ENCODE measurements at regions not wholly inside any gene's neighbourhood (a gene's known extent, or its start where the extent isn't known, plus 50 kb on each side); places are given as distances from the start of the nearest gene placed in this dataset.
"Not testable (repeated sequence)": the region's sequence is repeated elsewhere in the genome, so short reads cannot be mapped to it uniquely, and the experiment has no call there.

DNA sequence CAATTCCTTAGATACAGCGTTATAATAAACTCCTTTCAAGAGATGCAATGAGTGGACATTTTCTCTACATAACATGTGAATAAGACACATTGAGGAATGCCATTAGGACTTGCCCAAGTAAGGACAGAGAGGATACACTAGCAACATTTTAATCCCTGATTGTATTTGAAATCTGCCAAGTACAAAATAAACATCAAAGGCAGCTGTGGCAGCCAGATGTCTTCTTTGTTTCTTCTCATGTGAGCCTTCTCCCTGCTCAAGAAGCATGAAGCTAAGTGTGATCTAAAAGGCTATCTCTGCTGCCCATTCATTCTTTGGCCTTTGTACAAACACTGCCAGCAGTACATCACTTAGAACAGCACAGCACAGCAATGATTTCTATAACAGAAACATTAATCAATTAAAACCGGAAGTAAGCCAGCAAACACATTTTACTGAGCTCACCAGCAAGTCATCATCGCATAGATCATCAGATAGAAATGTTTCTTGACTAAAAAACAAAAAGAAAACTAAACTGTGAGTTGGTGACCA, 364.0 kb downstream of the CNTN6 start:
- DNase-seq: no peak

DNA sequence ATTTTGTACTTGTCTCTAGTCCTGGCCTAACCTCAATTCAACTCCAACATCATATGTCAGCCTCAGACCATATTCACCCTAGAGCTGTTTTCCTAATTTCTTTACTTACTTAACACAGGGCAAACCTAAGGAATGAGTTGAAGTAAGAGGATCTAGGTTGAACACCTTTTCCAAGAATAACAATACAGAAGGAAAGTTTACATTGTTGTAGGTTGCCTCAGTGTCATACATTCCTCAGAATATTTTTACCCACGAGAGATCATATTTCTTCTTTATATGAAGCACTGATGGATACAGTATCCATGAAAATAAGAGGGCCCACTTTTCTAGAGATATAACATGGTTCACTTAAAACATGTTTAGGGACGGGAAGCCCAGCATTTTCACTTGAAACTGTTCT, 369.5 kb downstream of the CNTN6 start:
- DNase-seq: no peak

DNA sequence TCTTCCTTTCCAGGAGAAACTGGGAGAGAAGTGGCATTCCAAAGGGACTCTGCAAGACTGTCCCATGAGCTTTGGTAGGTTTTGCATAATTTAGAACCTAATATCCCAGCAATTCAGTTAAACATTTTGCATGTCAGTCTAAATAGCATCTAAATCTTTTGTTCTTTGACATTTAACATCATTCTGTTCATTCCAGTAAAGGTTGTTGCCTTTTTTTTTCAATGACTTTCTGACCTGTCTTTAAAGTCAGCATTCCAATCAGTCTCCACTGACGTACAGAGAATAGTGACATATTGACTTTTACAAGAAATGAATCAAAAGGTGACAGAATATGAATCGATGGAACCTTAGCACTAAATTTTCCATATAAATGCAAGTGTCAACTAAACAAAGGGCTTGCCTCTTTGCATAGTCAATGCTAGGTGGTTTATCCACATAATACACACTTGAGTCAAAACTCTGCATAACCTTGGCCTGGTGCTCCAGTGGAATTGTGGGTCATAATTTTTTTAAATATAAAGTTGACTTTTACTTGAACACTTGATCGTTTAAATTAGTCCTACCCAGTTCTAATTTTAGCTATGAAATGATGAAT, 370.1 kb downstream of the CNTN6 start:
- DNase-seq: no peak

DNA sequence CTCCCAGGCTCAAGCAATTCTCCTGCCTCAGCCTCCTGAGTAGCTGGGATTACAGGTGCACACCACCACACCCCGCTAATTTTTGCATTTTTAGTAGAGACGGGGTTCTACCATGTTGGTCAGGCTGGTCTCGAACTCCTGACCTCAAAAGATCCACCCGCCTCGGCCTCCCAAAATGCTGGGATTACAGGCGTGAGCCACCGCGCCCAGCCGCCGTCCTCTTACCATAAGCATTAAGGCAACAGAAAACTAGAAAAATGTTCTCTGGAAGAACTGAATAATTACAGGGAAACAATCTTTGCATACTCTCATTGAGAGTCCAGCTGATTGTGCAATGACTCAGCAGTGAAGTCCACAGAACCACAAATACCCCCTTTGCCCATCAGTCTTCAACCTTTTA, 372.3 kb downstream of the CNTN6 start:
- not testable (repeated sequence) for DNase-seq

DNA sequence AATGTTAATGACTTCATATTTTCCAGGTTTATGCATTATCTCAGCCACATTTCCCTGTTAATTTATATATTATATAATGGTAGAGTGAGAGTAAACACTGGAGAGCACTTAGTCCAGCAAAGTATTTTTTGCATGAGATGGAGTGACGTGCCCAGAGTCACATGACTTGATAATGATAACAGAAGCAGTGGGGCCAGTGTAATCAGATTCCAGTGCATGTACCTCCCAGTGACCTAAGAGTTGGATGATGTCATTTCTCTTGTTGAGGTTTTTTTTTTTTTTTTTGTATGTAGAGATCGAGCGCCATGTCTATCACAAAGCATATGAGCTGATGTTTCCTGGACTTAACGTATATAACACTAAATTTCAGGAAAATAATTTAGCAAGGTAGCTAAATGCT, 375.3 kb downstream of the CNTN6 start:
- DNase-seq: no peak

DNA sequence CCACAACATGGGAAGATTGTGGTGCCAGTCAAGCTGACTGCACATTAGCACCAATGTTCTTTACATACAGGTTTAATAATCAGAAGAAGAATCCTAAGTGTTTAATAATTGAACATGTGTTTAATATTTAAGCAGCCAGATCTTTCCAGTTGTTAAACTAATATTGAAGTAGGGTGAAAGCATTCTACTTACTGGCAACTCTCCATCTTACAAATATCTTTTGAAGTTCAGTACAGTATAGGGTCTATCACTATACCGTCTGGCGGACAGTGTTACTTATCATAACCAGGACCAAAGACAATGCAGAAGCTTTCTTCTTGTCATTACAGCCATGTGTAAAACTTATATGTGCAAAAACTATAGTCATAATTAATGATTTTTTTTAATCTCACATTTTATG, 376.4 kb downstream of the CNTN6 start:
- DNase-seq: no peak

DNA sequence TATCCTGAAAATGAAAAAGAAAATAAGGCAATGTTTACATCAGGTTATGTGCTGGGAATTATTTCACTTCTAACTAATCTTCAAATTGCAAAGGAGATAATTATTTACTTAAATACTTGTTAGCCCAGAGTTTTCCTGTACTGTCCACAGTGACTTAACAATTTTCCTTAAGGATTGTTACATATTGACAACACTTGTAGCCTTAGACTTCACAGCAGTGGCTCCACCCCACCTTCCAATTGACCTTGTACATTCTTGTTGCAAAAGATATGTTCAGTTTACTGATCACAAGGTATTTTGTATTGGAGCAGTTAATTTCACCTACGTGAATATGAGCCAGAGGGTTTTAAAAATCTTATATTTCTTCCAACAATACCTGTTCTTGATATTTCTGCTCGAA, 376.9 kb downstream of the CNTN6 start:
- no peak for DNase-seq

DNA sequence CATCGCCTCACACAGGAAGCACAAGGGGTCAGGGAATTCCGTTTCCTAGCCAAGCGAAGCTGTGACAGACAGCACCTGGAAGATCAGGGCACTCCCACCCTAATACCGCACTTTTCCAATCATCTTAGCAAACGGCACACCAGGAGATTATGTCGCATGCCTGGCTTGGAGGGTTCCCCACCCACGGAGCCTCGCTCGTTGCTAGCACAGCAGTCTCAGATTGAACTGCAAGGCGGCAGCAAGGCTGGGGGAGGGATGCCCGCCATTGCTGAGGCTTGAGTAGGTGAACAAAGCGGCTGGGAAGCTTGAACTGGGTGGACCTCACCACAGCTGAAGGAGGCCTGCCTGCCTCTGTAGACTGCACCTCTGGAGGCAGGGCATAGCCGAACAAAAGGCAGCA, 384.8 kb downstream of the CNTN6 start:
- no peak for DNase-seq

DNA sequence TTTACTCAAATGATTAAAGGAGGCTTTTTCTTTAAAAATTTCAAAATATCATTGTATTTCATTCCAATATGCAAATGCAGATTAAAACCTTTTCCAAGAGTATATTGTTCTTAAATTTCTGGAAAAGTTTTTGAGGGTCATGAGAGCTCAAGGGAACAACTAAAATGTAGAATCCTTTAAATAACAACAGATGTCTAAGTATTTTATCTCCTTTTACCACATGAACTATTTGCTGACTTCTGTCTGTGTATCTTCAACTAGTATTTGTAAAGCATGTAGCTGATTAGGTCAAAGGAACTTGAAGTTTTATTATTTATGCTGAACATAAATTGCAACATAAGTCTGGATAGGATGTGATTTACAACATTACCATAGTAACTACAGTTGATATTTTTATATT, 402.6 kb downstream of the CNTN6 start:
- no peak for DNase-seq

DNA sequence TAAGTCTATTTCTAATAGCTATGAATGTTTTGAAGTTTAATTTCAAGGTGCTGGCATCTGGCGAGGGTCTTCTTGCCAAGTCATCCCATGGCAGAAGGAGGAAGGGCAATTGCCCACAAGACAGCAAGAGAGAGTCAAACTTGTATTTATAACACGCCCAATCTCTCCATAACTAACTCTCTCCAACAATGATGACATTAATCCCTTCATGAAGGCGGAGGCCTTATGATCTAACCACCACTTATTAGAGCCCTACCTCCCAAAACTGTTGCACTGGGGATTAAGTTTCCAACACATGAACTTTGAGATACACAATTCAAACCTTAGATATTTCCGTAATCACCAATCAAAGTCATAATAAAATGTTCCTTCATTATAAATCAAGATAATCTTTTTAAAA, 406.9 kb downstream of the CNTN6 start:
- no peak for DNase-seq

DNA sequence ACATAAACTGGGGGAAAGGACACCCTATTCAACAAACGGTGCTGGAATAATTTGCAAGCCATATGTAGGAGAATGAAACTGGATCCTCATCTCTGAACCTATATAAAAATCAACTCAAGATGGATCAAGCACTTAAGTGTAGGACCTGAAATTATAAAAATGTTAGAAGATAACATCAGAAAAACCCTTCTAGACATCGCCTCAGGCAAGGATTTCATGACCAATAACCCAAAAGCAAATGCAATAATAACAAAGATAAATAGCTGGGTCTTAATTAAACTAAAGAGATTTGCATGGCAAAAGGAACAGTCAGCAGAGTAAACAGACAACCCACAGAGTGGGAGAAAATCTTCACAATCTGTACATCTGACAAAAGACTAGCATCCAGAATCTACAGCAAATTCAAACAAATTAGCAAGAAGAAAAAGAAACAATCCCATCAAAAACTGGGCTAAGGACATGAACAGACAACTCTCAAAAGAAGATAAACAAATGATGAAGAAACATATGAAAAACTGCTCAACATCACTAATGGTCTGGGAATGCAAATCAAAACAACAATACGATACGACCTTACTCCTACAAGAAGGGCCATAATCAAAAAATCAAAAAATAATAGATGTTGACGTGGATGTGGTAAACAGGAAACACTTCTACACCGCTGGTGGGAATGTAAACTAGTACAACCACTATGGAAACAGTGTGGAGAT, 408.7 kb downstream of the CNTN6 start:
- no peak for DNase-seq

DNA sequence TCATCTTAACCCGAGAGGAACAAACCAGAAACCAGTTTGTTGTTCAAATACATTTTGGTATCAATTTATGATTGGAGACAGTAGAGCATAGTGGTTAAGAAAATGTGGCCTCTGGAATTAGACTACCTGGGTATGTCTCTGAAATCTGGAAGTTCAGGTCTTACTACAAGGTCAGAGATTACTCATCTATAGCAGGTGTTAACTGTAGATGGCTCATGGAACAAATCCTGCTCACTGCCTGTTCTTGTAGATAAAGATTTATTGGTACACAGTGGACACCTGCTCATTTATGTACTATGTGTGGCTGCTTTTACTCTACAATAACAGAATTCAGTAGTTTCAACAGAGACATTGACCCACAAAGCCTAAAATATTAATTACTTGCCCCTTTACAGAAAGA, 413.3 kb downstream of the CNTN6 start:
- DNase-seq: no peak

DNA sequence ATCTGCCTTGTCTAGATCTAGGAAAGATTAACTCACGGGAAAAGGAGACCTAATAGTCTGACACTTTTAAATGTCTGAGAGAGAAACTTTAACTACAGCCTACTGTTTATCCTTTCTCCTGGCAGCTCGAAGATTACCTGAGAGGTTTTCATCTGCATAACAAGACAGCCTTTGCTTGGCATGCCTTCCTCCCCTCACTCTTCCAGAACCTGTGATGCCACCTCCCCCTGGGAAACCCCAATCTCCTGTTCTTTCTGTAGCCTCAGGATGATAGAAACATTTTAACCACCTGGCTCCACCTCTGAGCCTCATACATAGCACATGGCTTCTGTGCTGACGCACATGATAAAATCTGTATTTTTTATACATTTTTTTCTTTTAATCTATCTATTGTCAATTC, 420.8 kb downstream of the CNTN6 start:
- no peak for DNase-seq

DNA sequence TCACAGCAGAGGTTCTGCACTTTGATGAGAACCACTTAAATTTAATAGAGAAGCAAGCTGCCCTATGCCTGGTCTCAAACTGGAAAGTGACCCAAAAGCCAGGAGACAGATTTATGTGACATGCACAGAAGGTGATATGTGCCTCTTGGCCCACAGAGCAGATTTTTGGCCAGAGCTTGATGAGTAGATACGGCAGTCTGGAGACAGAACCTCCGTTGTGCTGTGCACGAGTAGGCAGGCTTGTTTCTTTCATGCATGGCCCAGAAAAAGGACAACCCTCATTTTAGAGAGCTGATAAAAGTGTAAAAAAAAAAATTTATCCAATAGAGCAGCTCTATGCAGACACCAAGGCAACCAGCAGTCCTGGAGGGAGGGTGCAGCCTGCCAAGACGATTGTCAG, 423.1 kb downstream of the CNTN6 start:
- DNase-seq: no peak

DNA sequence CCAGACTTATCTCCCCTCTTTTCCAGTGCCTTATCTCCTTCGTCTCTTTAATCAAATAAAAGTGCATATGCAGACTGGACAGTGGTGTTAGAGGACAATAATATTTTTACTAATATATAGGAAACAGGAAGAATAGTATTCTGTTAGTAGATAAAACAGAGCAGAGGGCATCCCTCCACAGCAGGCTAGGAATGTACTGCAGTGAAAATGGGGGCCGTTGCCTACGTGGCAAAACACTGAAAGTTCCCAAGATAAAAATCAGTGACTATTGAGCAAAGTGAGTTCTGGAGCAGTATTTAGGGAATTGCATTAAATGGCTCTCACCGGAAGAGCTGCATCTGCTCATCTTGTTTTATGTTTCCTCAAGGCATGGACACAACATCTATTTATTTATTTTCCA, 435.0 kb downstream of the CNTN6 start:
- DNase-seq: no peak

DNA sequence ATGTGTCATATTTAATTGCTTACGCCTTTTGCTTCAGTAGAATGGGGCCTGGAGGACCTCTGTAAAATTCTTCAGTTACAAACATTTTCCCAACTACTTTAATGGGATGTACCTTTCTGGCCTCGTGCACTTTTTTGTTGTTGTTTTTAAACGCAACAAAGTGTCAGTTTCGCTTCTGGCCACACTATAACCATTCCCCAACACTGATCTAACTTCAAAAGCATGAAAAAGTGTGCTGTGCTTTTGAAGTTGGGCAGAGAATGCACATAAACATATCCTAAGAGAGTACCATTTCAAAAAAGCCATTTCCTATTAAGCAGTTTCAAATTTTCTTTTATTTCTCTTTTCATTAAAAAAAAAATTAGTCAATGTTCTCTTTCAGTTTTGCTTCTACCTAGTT, 435.8 kb downstream of the CNTN6 start:
- no peak for DNase-seq

DNA sequence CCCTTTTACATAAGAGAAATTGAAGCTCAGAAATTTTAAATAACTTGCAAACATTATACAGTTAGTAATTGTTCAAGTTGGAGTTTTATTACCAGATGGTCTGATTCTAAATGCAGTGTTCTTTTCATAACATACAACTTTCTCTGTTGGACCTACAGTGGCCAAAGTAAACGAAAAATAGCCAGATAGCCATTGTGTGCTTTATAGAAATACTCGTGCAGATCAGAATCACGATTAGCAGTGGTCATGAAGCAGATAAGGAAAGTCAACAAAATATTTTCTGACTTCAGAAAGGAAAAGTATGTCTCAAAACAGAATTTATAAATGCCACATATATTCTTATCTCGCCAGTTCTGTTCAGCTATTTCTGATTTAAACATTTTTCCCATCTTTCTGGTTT, 436.9 kb downstream of the CNTN6 start:
- no peak for DNase-seq

DNA sequence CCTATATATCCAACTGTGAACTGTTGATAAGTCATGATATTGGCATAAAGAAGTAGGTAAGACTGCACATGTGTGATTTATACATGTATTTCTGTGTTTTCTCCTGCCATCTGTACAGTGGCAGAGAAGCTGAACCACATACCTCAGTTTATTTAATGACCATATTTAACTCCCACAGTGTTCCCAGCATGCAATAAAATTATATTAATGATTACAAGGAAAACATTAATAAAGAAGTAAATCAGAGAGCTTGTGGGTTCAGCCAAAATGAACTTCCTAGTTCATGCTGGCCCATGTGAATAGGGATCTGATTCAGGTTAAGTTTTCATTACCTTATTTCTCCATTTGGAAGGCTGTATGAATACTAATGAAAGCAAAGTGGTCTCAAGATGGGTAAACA, 439.2 kb downstream of the CNTN6 start:
- no peak for DNase-seq

DNA sequence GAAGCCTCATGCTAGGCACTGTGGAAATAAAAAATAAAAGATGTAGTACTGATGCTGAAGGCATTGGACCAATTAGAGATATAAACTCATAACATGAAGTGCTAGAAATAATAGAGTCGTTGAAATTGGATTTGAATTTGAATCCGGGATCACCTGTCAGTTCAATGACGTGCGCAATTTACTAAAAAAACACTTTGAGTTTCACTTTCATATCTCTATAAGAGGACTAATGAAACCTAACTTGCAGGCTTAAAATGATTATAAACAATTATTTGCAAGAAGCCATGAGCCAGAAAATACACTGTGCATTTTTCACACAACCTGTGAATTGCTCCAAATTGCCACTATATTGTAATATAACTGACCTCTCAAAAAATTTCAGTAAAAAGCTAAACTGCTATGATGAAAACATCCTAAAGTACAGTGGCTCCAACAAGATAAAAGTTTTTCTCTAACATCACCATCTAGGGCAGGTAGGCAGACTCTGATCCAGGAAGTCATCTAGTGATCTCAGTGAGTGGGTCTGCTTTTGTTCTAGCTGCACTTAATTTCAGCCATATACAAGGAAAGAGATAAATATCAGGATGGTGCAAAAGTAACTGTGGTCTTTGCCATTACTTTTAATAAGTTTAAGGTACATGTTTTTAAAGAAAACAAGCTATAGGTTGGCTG, 440.2 kb downstream of the CNTN6 start:
- DNase-seq: no peak

DNA sequence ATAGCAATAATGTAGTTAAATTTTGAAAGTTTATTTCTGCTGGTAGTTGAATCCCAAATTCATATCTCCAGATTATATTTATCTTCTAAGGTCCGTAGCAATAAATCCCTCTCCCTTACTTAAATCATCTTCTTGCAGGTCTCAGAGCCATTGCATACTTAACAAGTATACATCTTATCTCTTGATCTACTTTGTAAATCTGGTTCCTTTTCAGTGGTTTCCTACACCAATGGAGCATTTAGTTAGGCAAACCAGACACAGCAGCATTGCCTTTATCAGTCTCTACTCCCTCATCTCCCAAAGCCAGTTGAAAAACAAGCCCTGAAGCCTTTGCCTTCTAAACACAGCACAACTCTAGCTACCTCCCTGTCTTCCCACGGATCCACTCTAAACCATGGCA, 440.9 kb downstream of the CNTN6 start:
- no peak for DNase-seq

DNA sequence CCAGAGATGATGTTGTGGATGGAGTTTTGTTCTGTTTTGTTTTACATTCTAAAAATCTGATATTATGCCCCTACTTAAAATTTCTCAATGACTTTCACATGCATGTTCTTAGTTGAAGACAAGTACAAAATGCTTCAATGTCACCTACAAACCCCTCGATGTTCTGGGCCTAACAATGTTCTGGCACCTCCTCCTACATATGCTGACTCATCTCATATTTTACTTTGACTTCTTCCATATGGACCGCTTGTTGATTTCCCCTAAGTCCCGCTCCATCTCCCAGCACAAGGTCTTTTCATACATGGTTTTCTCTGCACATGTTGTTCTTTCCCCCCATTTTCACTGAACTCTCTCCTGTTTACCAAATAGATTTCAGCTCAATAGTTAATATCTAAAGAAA, 441.4 kb downstream of the CNTN6 start:
- no peak for DNase-seq

DNA sequence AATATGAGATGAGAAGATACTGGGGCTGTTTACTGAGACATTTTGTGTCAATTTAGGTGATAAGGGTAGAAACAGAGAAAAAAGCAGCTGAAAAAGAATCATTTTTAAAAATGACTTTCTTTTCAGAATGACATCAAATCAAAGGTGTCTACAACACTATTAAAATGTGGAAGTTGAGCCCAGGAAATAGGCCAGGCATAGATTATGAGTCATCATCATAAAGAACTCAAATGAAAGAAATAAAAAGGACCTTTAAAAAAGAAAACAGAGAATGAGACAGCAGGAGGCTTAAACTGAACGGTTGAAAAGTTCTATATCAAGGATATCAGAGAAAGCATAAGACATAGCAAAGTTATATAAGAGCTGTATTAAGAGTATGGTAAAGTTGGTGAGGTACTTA, 442.5 kb downstream of the CNTN6 start:
- no peak for DNase-seq

DNA sequence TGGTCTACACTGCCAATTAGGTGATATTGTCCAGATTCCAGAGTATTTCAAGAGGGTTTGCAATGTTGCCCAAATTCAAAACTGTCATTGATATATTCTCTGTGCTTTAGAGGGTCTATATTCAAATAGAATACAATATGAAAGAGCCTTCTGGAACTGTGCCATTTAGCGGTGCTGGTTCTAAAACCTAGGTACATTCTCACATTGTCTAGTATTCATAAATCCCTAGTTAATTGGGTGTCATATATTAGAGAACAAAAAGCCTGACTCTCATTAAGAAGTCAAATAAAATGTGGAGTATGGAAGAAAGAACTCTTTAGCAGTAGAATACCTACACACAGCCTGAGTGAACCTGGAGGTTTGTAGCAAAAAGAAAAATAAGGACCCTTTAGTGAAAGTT, 447.9 kb downstream of the CNTN6 start:
- DNase-seq: no peak

DNA sequence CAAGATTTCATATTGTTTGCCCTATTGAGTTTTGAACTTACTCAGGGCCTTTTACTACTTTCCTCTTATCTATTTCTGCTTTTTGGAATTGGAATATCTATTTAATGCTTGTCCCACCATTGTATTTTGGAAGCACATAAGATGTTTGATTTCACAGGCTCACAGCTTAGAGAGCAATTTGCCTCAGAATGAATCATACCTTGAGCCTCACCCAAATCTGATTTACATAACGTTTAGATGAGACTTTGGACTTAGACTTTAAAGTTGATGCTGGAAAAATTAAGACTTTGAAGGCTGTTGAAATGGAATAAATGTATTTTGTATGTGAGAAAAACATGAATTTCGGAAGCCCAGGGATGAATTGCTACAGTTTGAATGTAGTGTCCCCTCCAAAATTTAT, 458.9 kb downstream of the CNTN6 start:
- DNase-seq: no peak

DNA sequence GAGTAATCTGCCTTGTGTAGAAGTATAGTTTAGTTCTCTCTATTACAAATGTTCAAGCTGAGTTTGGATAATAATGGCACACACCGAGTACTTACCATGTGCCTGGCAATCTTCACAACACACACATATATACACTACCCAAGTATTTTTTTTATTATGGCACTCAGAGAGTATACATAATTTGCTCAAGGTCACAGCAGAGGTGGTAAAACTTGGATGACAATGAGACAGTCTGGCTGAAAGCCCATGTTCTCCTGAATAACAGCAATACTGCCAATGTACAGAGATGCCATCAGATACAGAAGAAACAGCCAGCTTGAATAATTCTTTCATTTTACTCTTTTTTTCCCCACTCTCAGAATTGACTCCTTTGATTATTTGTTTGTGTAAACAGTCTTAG, 460.0 kb downstream of the CNTN6 start:
- DNase-seq: no peak

Measured in Kasumi-1 (cell line).